Motor neuron (in vitro differentiated cells): ENCODE measurements at regions not wholly inside any gene's neighbourhood (a gene's known extent, or its start where the extent isn't known, plus 50 kb on each side); places are given as distances from the start of the nearest gene placed in this dataset.
"Not testable (repeated sequence)": the region's sequence is repeated elsewhere in the genome, so short reads cannot be mapped to it uniquely, and the experiment has no call there.

Source experiments
- ATAC-seq, 8 experiments: fragments of 200-7000 bp; cut with Tn5 transposase; replicated peaks in 6 of 8; 2 replicates each; pipeline ENCODE4 v1.8.0; 2021; ENCODE audit warnings: mild to moderate bottlenecking in 8 of 8, moderate library complexity in 8 of 8
- H3K27ac ChIP-seq, 2 donors: fragments of 250-450 bp; sonication (Bioruptor Pico); 2 replicates each; pipeline ENCODE4 v1.9.0; 2021; ENCODE audit warnings: antibody characterized with exemption in 2 of 2, mild to moderate bottlenecking in 2 of 2, moderate library complexity in 1 of 2
- H3K4me1 ChIP-seq, 2 donors: fragments of 250-450 bp; sonication (Bioruptor Pico); replicated peaks in 1 of 2; 2 replicates each; pipeline ENCODE4 v1.6.1; 2021; ENCODE audit warnings: antibody characterized with exemption in 2 of 2, mild to moderate bottlenecking in 2 of 2, moderate library complexity in 1 of 2
- H3K4me3 ChIP-seq, 5 donors: fragments of 250-450 bp; sonication (Bioruptor Pico); 2 replicates each; pipeline ENCODE4 v1.9.0; 2021; ENCODE audit warnings: antibody characterized with exemption in 5 of 5, mild to moderate bottlenecking in 5 of 5, moderate library complexity in 4 of 5
- WGBS, 10 experiments: fragments of 450-650 bp; shearing (Covaris generic); methylation state at CpG; one replicate each; pipeline ENCODE4 v1.0.0; 2022; 5-methylcytosine and 5-hydroxymethylcytosine counted together
- in situ Hi-C, 9 experiments: fragments of 400-800 bp; cut with MboI; loops; one replicate each; pipeline ENCODE4 v1.15.0; 2021; ENCODE audit warnings: low sequenced_read_pairs in 9 of 9, low pct_unique_long_range_greater_than_20kb in 2 of 9; ENCODE audit not compliant: unreplicated experiment in 9 of 9

- Histone ChIP-seq H3K27ac (no peak overlapping the region), H3K4me1 (peaks cover 4 to 7% of the 10 kb centered on the region in 2 donors), H3K4me3 (no peak overlapping the region)
- in situ Hi-C loops, result no loop called here
- 62 to 100% (median 83%) methylated on average over 1 to 3 of the region's 3 CpGs for WGBS, 10 experiments
- no peak for ATAC-seq
Measured at GRCh38 chr13:97544031-97544765, 110.2 kb downstream of the RAP2A start.

DNA sequence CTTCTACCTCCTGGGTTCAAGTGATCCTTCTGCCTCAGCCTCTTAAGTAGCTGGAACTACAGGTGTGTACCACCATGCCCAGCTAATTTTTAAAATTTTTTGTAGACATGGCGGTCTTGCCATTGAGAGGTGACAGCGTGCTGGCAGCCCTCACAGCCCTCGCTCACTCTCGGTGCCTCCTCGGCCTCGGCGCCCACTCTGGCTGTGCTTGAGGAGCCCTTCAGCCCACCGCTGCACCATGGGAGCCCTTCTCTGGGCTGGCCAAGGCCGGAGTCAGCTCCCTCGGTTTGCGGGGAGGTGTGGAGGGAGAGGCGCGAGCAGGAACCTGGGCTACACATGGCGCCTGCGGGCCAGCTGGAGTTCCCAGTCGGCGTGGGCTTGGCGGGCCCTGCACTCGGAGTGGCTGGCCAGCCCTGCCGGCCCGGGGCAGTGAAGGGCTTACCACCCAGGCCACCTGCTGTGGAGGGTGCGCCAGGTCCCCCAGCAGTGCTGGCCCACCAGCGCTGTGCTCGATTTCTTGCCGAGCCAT, 111.1 kb downstream of the RAP2A start:
- WGBS, 10 experiments, result 0 to 100% (median 79%) methylated on average over 1 to 15 of the region's 25 CpGs; no CpG with 5 or more reads in 6 of the 10 experiments
- ATAC-seq, H3K27ac ChIP-seq, H3K4me1 ChIP-seq, H3K4me3 ChIP-seq, in situ Hi-C loops: not testable (repeated sequence)

- 0 to 67% (median 7%) methylated on average over 1 to 3 of the region's 3 CpGs; no CpG with 5 or more reads in 1 of the 10 experiments for WGBS, 10 experiments
- peaks cover 4 to 9% of the 10 kb centered on the region in 2 donors for H3K4me1 ChIP-seq
- peak in 2 of 8 experiments; percentile 3 to 6 for ATAC-seq
- H3K4me3 ChIP-seq, result no peak overlapping the region
- in situ Hi-C loops, result no loop called here
- H3K27ac ChIP-seq, result no peak overlapping the region
Measured at GRCh38 chr13:97548138-97548537, 114.2 kb downstream of the RAP2A start.

GRCh38 chr13:97548711-97549110, 114.7 kb downstream of the RAP2A start:
- H3K4me3 ChIP-seq, result no peak overlapping the region
- peak in 6 of 8 experiments; percentile 51 to 93 (median 82) for ATAC-seq
- H3K4me1 ChIP-seq, result peaks cover 4 to 9% of the 10 kb centered on the region in 2 donors
- 7 to 100% (median 43%) methylated on average over 1 to 4 of the region's 4 CpGs; no CpG with 5 or more reads in 2 of the 10 experiments for WGBS, 10 experiments
- no peak overlapping the region for H3K27ac ChIP-seq
- in situ Hi-C loops, result no loop called here

DNA sequence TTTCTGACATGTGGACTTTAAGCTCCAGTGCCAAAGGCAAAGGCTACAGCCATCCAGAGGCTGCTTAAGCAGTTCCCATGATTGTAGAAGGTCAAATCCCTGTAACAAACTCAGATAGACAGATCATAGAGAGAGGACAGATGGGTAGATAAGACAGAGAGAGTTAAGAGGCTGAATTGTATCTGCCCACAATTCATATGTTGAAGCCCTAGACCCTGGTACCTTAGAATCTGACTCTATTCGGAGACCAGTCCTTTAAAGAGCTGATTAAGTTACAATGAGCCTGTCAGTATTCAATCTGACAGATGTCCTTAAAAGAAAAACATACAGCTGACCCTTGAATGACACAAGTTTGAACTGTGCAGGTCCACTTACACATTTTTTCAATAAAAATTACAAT, 115.2 kb downstream of the RAP2A start:
- Histone ChIP-seq H3K27ac (no peak overlapping the region), H3K4me3 (no peak overlapping the region), H3K4me1 (peaks cover 4 to 9% of the 10 kb centered on the region in 2 donors)
- WGBS, 10 experiments, result 17 to 86% (median 43%) methylated on average over 1 of the region's 1 CpG; no CpG with 5 or more reads in 5 of the 10 experiments
- peak in 6 of 8 experiments; percentile 5 to 40 (median 26) for ATAC-seq
- in situ Hi-C loops, result no loop called here

DNA sequence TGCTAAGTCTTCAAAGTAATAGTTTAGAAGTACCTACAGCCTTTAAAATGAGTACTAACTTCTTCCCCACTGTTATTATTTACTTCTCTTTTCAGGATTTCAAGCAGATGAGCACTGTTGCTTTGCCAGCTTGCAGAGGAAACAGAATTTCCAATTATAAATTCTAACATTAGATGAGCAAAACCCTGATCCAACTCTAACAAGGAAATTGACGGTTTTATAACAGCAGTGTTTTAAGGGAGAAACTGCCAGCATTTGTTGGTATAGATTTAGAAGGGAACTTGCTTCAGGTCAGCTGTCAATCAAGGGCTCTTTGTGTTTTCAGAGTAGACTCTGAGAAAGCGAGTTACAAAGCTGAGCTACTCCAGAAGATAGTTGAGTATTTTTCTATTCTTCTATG, 120.5 kb downstream of the RAP2A start:
- Histone ChIP-seq H3K4me1 (no peaks in the 10 kb centered on the region), H3K27ac (no peak overlapping the region), H3K4me3 (no peak overlapping the region)
- in situ Hi-C loops, result no loop called here
- ATAC-seq, result no peak
- 20 to 100% (median 70%) methylated on average over 1 to 2 of the region's 2 CpGs; no CpG with 5 or more reads in 1 of the 10 experiments for WGBS, 10 experiments

- Histone ChIP-seq H3K4me1 (no peaks in the 10 kb centered on the region), H3K4me3 (no peak overlapping the region), H3K27ac (no peak overlapping the region)
- 42 to 100% (median 100%) methylated on average over 1 of the region's 1 CpG; no CpG with 5 or more reads in 2 of the 10 experiments for WGBS, 10 experiments
- ATAC-seq, result no peak
- in situ Hi-C loops, result no loop called here
Measured at GRCh38 chr13:97555034-97555433, 121.1 kb downstream of the RAP2A start.

DNA sequence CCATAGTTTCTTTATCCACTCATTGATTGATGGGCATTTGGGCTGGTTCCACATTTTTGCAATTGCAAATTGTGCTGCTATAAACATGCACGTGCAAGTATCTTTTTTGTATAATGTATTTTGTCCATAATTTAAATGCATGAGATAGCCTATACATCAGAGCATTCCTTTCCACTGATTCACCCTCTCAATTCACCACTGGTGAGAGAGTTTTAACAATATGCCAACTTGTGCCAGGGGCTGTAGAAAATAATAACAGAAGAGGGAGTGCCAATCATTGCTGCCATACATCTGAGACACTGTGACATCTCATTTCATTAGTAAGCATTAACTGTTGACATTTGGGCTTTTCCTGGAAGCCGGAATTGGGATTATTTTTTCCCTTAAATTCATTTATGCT, 125.1 kb downstream of the RAP2A start:
- no peak for ATAC-seq
- H3K4me3 ChIP-seq, result no peak overlapping the region
- WGBS, 10 experiments, result 0 to 100% (median 71%) methylated on average over 1 to 2 of the region's 2 CpGs
- no peaks in the 10 kb centered on the region for H3K4me1 ChIP-seq
- H3K27ac ChIP-seq, result no peak overlapping the region
- in situ Hi-C loops, result no loop called here

- WGBS, 10 experiments, result 80 to 100% (median 84%) methylated on average over 1 to 3 of the region's 3 CpGs; no CpG with 5 or more reads in 6 of the 10 experiments
- in situ Hi-C loops, result no loop called here
Measured at GRCh38 chr13:97559981-97560380, 126.0 kb downstream of the RAP2A start.

GRCh38 chr13:97561182-97561581, 127.2 kb downstream of the RAP2A start:
- 0 to 83% (median 29%) methylated on average over 1 of the region's 1 CpG; no CpG with 5 or more reads in 2 of the 10 experiments for WGBS, 10 experiments
- Histone ChIP-seq H3K4me1 (no peaks in the 10 kb centered on the region), H3K4me3 (no peak overlapping the region), H3K27ac (no peak overlapping the region)
- in situ Hi-C loops, result no loop called here
- no peak for ATAC-seq

More at GRCh38 chr13:97559981-97560380, 126.0 kb downstream of the RAP2A start:
- H3K4me1 ChIP-seq, result no peaks in the 10 kb centered on the region
- no peak for ATAC-seq
- no peak overlapping the region for H3K27ac ChIP-seq
- H3K4me3 ChIP-seq, result no peak overlapping the region

- in situ Hi-C loops, result no loop called here
- WGBS, 10 experiments, result 0 to 100% (median 100%) methylated on average over 1 of the region's 1 CpG; no CpG with 5 or more reads in 3 of the 10 experiments
- peak in 1 of 8 experiments; percentile 71 for ATAC-seq
- Histone ChIP-seq H3K4me1 (no peaks in the 10 kb centered on the region), H3K27ac (no peak overlapping the region), H3K4me3 (no peak overlapping the region)
Measured at GRCh38 chr13:97562962-97563361, 129.0 kb downstream of the RAP2A start.

DNA sequence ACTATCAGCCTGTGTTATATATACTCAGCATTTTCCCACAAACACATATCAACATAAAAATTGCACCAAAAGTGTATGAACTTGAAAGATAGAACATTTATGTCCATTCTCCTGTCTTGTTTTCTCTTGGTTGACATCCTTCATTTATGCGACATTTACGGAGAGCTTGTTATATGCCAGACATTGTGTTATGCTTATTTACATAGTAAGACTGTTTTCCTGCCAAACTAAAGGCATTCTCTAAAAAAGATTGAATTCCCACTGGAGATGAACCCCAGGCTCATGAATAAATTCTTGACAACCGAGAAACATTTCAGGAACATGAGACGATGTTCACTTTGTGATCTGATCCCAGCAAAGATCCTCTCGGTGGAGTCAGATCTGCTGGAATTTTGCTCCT, 131.0 kb downstream of the RAP2A start:
- in situ Hi-C loops, result no loop called here
- Histone ChIP-seq H3K4me1 (no peaks in the 10 kb centered on the region), H3K27ac (no peak overlapping the region), H3K4me3 (no peak overlapping the region)
- WGBS, 10 experiments, result 62 to 100% (median 86%) methylated on average over 2 to 5 of the region's 5 CpGs; no CpG with 5 or more reads in 3 of the 10 experiments
- ATAC-seq, result no peak

DNA sequence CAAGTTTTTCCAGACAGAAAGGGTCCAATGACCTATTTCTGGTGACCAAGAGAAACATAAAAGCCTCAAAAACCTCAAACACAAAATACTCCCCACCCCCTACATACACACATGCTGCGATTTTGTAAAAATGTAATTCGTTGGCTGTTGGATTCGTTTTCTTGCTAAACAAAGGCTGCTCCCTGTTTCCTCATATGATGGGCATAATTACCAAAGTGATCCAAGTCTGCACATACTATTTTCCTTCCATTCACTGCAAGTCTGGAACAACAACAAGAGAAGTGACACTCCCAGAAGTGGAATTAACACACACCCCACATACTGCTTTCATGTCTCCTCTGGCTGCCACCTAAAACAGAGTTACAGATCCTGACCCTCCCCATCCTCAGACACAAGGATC, 131.9 kb downstream of the RAP2A start:
- Histone ChIP-seq H3K27ac (no peak overlapping the region), H3K4me1 (peaks cover 0 to 8% of the 10 kb centered on the region in 2 donors), H3K4me3 (no peak overlapping the region)
- ATAC-seq, result peak in 1 of 8 experiments; percentile 29
- in situ Hi-C loops, result no loop called here
- WGBS, 10 experiments, result 0 to 89% (median 81%) methylated on average over 1 to 3 of the region's 3 CpGs; no CpG with 5 or more reads in 5 of the 10 experiments
